ENCODE measurements at regions not wholly inside any gene's neighbourhood (a gene's known extent, or its start where the extent isn't known, plus 50 kb on each side); places are given as distances from the start of the nearest gene placed in this dataset.
A peak's percentile ranks its signal among the peaks of the same experiment; 100 is the strongest.

DNA sequence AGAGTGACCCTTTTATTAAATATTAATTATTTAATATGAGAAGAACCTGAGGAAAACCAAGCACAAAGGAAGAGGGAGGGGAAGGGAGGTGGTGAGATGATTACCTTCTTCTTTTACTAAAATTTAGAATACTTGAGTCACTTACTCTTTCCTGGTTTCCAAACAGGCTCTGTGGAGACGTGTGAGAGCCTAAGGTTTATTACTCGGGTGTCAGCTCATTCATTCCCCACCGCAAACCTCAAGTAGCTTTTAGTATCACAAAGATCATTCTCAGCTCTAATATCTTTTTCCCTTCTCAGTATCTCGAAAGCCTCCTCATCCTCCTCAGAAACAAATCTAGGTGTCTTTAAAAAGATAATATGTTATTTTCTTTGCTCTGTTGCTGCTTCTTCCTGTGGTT, 497.2 kb upstream of the JARID2 start:
- no peak for DNase-seq

DNA sequence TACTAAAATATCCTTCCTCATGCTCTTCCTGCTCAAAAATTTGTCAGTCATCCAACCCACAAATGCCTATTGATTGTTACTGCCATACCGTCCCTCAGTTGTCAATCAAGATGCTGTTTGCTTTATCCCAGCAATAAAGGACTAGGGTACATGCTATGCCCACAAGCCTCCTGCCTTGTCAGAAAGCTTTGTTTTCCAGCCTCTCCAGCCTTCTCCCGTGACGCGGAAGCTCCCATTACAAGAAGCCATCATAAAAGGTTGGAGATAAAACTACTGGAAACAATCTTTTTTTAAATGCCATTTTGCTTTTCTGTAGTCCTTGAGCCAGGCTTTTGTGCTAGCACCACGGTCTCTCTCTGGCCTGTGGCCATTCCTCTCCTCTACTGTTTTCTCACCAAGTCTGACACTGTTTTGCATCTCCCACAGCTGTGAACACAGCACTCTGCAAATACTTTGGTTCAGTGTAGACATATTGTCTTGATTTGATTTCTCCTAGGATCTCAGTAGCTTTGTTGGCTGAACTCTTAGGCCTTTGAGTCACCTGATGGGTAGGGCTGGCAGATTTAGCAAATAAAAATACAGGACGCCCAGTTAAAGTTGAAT, 495.7 kb upstream of the JARID2 start:
- DNase-seq, result no peak

DNA sequence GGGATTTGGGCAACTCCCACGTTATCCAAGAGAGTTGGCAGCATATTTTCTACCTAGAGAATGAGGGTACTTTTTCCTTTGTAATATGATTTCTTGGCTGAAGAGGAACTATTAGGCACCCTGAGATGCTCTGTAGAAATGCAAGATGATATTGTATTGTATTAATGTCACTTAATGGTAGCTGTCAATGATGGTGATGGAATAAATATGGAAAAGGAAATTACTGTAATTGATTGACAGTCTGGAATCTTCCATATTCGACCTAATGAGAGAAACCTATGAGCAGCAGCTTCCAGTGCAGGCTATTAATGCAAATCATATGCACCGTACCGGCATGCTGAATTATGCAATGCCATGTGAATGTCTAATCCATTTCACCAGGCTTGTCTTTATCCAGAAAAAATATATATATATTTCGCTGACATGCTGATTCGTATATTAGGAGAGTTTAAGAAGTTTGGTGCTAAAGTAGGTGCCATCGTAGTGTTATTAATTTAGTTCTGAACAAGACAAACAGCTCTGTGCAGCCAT, 494.2 kb upstream of the JARID2 start:
- DNase-seq, result no peak

DNA sequence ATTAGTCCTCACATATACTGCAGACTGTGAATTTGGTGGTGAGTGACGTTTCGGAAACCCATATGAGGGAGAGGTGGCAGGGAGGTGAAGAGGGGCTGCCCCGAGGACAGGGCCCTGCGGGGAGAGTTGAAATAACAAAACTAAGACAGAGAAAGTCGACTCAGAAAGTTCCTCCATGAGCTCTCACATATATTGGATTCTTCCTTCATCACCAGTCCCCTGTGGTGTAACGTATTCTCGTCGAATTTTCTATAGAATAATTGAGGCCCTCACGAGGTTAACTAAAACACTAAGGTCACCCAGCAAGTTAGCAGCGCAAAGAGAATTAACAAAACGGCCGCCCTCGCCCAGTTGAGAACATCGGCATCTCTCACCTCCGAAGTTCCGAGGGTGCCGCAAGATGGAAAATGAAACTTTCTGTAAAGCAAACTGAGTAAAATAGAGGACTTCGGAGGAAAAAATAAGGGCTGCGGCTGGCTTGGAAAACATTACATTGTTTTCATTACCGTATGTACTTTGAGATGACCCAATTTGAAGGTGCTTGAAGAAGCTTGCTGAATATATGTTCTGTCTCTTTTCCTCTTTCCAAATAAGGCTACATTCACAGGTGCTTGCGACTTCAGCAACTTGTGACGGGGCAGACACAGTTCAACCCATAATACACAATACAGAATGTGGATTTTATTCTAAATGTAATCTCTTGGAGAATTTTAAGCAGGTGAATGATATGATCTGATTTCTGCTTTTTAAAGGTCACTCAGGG, 490.9 kb upstream of the JARID2 start:
- DNase-seq, result peak; percentile 49

DNA sequence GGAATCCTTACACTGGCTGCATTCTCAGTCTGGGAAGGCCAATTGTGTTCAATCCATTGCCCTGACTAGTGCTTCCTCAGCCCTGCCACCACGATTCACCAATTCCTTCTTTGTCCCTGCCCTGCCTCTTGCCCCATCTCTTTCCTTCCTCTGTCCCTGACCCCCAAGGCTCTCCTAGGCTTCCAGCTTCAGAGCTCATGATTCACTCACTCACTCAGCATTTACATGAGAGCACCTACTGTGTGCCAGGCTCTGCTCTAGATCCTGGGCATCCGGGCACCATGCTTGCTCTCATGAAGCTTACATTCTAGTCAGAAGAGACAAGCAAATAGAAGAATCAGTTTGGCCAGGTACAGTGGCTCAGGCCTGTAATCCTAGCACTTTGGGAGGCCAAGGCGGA, 489.5 kb upstream of the JARID2 start:
- no peak for DNase-seq

DNA sequence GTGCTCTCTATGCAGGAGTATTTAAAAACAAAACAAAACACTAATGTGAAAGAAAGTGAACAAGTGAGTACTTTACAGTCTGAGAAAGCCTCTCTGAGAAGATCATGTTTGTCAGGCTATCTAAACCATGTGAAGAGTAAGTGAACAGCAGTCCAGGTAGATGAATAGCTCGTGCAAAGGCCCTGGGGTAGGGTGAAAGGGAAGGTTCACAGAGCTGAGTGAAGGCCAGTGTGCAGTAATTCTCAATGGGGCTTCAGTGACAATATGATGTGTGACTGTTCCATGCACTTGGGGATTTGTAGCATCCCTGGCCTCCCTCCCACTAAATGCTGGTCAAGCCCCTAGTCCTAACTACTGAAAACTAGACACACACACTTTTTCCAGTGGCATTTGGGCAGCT, 488.9 kb upstream of the JARID2 start:
- DNase-seq, result no peak

DNA sequence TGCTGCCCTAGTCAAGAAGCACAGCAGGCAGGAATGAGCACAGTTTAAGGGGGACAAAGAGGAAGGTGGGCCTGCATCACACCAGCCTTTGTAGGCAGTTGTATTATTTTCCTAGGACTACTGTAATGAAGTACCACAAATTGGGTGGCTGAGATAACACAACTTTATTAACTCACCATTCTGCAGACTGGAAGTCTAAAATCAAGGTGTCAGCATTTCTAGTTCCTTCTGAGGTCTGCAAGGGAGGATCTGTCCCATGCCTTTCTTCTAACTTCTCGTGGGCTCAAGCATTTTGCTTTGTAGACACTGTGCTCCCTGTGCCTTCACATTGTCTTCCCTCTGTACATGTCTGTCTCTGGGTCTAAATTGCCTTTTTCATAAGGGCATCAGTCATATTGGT, 488.5 kb upstream of the JARID2 start:
- DNase-seq, result no peak

DNA sequence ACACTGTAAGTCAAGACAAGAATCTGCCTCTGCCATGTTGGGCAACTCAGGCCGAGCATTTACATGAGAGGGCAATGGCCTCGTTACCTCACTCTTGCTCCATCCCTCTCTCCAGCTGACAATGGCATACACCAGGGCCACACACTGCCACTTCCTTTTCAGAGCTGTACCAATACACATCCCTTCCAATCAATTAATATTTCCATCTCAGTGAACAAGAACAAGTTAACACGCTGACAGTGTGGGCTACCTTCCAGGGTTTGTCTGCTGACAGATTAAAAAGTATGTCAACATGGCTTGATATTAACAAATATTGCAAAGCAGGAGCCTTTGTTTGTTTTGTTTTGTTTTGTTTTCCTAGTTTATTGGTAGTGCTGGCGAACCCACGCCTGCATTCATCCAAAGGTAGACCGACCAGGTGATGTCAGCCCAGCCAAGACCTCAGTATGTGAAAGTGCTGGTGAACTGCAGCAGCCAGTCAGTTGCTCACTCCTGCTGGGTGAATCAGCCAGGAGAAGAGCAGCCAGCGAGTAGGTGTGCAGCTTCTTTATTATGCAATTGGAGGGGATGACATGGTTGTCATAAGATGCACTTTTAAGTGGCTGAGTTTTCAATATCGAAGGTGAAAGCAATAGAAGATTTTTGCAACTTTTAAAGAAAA, 487.3 kb upstream of the JARID2 start:
- no peak for DNase-seq

DNA sequence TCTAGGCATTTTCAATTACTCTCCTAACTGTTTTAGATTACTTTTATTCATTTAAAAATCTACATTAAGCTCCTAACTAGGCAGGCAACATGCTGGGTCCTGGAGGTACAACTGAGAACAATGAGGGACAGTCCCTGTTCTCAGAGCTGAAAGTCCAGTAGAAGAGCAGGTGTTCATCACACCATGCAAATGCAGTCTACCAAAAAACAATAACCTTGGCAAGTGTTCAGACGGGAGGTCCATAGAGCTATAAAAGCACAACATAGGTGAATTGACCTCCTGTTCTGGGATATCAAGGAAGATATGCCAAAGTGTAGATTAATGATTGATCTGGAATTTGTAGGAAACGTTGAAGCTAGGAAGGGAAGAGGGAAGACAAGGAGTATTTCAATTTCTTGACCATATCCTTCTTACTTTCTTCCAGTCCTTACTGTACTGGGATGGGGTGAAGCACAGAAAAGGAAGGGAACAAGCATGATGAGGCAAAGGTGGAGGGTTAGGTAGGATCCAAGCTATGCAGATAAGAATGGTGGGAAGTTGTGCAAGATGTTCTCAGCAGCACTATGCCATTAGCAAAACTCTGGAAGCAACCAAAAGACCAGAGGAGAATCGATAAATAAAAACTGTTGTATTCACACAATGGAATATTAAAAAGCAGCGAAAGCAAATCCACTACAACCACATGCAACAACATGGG, 485.7 kb upstream of the JARID2 start:
- DNase-seq, result no peak

DNA sequence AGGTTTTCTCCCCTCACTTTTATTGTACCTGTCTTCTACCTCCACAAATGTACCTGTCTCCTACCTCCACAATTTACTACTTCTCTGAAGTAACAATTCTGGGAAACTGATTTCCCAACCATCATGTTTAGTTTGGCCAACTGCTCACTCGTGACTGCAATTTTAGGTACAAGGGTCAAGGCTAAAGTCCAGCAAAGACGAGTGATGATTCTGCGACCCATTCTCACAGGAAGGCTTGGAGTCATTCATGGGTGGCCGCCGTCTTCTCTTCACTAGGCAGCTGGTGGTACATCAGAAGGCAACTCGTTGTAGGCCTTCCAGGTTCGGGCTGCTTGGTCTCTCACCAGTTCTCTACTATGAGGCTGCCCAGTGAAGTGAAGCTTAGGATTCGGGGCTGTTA, 483.8 kb upstream of the JARID2 start:
- no peak for DNase-seq

DNA sequence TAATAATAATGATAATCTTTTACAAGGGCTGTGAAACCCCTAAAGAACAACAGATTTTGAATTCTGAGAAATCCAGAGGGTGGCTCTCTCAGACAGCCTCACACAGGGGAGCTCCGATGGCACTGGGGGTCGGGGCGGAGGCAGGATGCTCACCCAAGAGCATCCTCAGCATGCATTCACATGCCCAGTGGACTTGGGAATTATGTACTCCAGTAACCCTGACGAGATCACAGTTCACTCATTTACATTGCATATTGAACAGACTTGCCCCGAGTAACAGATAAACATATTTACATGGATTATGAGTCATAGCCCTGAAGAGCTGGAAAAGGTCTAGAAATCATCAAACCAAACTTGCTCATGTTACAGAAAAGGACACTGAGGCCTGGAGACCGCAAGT, 482.7 kb upstream of the JARID2 start:
- DNase-seq, result no peak

DNA sequence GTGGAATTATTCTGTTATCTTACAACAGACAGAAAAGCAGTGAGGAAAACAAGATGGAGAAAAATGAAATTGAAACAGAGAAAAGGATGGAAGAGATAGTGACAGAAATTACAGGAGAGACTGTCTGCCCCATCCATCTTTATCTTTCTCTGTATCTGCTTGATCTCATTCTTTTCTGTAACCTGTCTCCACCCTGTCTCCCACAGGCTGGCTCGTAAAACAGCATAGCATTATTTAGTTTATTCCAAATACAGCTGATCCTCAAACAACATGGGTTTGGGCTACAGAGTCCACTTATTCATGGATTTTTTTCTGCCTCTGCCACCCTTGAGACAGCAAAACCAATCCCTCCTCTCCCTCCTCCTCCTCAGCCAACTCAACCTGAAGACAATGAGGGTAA, 482.3 kb upstream of the JARID2 start:
- DNase-seq, result no peak

DNA sequence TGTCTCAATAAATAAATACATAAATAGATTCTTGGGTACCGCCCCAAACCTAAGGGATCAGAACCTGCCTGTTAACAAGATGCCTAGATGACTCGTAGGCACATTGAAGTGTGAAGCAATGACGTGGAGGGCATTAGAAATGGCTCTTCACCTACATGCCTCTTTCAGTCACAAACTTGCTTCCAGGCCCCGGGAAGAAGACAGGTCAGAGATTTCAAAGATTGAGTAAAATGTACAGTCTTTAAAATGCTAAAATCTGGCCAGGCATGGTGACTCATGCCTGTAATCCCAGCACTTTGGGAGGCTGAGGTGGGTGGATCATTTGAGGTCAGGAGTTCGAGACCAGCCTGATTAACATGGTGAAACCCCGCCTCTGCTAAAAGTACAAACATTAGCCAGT, 480.8 kb upstream of the JARID2 start:
- DNase-seq, result no peak

DNA sequence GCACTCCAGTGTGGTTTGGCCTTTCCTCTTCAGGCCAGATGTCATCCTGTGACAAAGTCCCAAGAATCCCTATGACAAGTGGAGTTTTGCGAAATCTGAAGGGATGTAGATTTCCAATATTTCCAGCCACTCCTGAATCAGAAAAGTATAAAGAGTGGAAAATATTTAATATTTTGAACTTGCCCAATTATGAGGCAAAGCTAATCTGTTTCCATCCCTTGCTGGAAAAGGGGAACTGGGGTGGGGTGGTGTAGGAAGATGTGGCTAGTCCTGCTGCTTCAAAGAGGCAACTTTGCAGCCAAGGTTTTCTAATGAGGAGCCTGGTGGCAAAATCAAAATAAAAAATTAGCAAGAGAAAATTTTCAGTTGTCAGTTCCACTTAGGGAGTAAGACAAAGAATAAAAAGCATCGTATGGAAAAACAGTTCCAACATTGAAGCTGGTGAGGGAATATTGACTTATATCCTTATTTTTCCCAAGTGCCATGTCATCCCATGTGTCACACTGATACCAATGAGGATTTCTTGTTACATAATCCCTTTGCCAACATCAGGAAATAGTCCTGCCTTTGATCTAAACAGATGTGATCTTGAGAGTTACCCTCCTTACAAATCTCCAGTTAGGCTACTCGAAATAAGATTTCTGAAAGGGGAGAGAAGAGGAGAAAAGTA, 480.0 kb upstream of the JARID2 start:
- DNase-seq, result no peak

DNA sequence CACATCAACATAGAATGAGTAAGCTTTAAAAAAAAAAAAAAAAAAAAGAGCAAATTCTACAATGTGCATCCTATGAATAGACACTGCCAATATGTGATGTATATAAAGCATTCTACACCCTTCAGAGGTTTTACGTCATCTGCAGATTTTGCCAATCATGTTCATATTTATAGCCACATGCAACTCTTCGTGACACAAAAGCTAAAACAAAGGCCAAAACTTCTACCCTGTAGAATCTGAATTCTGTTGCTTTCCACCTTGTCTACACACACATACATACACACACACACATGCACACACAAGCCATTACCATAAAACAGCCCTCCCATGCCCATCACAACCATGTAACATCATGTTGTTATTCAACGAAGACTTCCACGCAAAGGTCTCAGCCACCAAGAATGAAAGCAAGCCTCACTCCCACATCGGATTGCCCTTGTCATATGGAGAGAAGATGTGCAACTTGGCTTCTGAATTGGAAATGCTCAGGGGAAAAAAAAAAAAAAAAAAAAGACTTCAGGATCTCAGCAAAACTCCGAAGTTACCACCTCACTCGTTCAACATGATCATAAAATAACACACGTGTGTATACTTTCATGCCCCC, 479.4 kb upstream of the JARID2 start:
- DNase-seq, result no peak

DNA sequence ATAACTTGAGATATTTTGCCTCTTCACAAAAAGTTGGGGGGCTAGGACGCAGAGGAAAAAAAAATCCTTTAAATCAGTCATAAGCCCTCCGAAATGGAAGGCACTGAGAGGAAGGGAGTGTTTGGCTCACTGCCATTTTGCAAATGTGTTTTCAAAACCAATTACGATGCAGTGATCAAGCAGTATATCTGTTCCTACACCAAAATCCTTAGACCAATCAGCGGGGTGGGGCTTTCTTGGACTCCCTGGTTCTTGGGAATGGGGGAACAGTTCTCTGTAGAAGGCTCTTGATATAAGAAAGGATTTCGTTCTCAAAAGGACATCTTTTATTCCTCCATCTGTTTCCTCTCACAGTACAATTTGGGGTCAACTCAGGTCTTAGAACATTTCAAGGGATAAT, 478.6 kb upstream of the JARID2 start:
- no peak for DNase-seq

DNA sequence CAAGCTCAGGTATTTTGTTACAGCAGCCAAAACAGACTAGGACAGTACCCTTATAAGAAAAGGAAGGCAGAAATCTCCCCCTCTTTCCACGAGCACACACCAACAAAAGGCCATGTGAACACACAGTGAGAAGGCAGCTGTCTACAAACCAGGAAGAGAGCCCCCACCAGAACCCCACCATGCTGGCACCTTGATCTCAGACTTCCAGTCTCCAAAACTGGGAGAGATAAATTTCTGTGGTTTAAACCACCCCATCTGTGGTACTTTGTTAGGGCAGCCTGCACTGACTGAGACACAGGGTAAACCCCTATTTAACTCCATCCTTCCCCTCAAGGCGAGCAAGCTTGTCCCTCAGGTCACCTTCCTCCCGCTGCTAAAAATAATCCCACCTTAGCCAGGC, 475.8 kb upstream of the JARID2 start:
- no peak for DNase-seq

DNA sequence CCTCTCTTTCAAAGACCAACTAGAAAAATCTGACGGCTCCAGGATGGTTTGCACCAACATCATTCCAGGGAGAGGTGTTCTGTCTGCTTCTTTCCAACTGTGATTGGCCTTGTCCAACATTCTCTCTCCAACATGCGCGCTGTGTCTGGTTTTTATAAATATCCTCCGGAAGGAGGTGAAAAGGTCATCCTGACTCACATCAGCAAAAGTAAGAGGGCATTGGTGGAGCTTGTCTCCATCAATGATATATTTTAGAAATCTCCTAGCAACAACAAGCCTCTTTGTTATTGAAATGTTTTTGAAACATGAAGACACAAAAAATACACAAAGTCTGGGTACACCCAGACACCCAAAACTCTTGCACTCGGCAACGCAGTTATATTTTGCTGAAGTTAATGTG, 475.3 kb upstream of the JARID2 start:
- DNase-seq, result no peak

DNA sequence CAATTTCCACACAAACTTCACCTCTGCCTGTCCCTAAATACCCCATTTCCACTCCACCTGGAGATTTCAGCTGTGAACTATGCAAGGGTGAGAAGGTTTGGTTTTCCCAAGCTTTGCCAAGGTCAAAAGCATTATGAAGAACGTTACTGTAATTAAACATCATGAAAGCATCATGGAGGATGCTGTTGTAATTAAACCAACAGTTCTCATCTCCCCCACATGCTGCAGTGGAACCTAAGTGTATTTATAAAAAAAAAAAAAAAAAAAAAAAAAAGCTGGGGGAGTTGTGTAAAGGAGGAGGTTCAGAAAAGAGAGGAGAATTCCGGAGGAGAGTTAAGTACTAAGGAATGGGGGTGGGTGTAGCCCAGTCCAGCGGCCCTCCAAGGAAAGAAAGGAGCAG, 474.9 kb upstream of the JARID2 start:
- no peak for DNase-seq

DNA sequence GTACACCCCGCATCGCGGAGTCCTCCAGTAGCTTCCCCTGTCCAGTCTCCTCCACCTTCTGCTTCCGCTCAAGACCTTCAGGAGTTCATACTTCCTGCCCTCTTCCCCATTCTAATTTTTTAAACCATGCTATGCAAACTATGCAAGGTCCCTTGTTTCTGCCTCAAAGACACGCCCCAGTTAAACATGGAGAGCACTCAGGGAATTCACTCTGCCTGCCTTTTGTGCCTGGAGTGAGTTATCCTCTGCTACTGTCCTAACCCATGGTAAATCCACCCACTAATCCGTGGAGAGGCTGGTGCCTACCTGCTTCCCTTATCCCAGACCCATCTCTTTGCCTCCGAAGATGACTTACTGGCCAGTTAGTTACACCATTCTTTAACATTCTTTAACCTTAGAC, 473.7 kb upstream of the JARID2 start:
- no peak for DNase-seq

DNA sequence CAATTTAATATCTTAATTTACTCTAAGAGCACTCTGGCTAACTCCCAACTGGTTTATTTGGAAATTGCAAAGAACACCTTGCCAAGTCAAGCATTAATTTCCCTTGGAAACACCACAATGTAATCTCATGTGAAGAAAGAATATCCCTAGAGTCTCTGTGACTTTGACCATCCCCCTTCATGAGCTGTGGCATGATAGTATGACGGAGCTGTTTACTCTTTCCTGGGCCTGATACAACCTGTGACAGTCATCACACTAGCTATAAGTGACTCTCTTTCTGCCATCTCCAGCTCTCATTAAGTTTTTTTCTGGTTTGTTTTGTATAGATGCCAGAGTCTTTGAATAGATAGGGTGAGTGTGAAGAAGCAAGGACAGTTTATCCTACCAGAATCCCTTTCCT, 470.3 kb upstream of the JARID2 start:
- no peak for DNase-seq

DNA sequence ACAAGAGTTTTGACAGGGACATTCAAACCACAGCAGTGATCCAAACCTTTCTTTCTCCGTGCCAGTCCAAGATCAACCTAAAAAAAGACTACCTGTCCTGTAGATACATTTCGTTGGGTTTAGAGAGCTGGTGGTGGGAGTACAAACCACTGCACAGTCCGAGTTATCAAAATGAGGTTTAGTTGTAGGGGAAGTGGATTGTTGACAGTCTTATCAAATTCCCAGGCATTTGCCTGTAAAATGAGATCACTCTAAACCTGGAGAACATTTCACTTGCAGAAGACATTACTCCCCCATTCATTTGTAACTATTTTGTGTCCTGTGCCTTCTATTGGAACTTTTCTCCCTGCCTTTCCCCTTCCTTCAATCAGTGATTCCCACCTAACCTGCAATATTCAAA, 469.6 kb upstream of the JARID2 start:
- DNase-seq, result no peak
